GM18907 (cell line): ENCODE measurements at regions not wholly inside any gene's neighbourhood (a gene's known extent, or its start where the extent isn't known, plus 50 kb on each side); places are given as distances from the start of the nearest gene placed in this dataset.
"Not testable (repeated sequence)": the region's sequence is repeated elsewhere in the genome, so short reads cannot be mapped to it uniquely, and the experiment has no call there.

Experiments
- ATAC-seq: cut with Tn5 transposase; IDR thresholded peaks from one replicate; pipeline ENCODE4 v1.9.1; 2021; ENCODE audit warnings: mild to moderate bottlenecking, moderate library complexity; ENCODE audit not compliant: unreplicated experiment

- no peak for ATAC-seq
Observed at GRCh38 chr20:12433724-12434123, 516.0 kb downstream of the BTBD3 start.

- ATAC-seq: no peak
Observed at GRCh38 chr20:12434672-12435071, 517.0 kb downstream of the BTBD3 start.

GRCh38 chr20:12435268-12435667 is 517.6 kb downstream of the BTBD3 start:
- no peak for ATAC-seq

- ATAC-seq: no peak
Observed at GRCh38 chr20:12453711-12454110, 536.0 kb downstream of the BTBD3 start.

GRCh38 chr20:12455148-12455547 is 537.5 kb downstream of the BTBD3 start:
- ATAC-seq: no peak

- no peak for ATAC-seq
Observed at GRCh38 chr20:12458241-12458640, 540.5 kb downstream of the BTBD3 start.

- no peak for ATAC-seq
Observed at GRCh38 chr20:12464036-12464435, 544.7 kb upstream of the SPTLC3 start.

- no peak for ATAC-seq
Observed at GRCh38 chr20:12466915-12467314, 541.9 kb upstream of the SPTLC3 start.

- no peak for ATAC-seq
Observed at GRCh38 chr20:12467758-12468157, 541.0 kb upstream of the SPTLC3 start.

GRCh38 chr20:12482661-12483060 is 526.1 kb upstream of the SPTLC3 start:
- no peak for ATAC-seq

GRCh38 chr20:12502443-12502842 is 506.3 kb upstream of the SPTLC3 start:
- no peak for ATAC-seq

GRCh38 chr20:12504779-12505178 is 504.0 kb upstream of the SPTLC3 start:
- ATAC-seq: no peak

GRCh38 chr20:12511499-12511898 is 497.3 kb upstream of the SPTLC3 start:
- ATAC-seq: no peak

GRCh38 chr20:12512755-12513154 is 496.0 kb upstream of the SPTLC3 start:
- ATAC-seq: no peak

GRCh38 chr20:12528104-12528503 is 480.7 kb upstream of the SPTLC3 start:
- no peak for ATAC-seq

GRCh38 chr20:12528591-12529041 is 480.2 kb upstream of the SPTLC3 start:
- ATAC-seq: no peak

- ATAC-seq: no peak
Observed at GRCh38 chr20:12531626-12532025, 477.1 kb upstream of the SPTLC3 start.

GRCh38 chr20:12535316-12535715 is 473.5 kb upstream of the SPTLC3 start:
- ATAC-seq: no peak

GRCh38 chr20:12535770-12536169 is 473.0 kb upstream of the SPTLC3 start:
- ATAC-seq: no peak

GRCh38 chr20:12554426-12554825 is 454.3 kb upstream of the SPTLC3 start:
- no peak for ATAC-seq

GRCh38 chr20:12555369-12555768 is 453.4 kb upstream of the SPTLC3 start:
- ATAC-seq: no peak

GRCh38 chr20:12555849-12556248 is 452.9 kb upstream of the SPTLC3 start:
- not testable (repeated sequence) for ATAC-seq

- ATAC-seq: no peak
Observed at GRCh38 chr20:12557224-12557623, 451.5 kb upstream of the SPTLC3 start.

- ATAC-seq: no peak
Observed at GRCh38 chr20:12564979-12565378, 443.8 kb upstream of the SPTLC3 start.
